GM12878 (cell line): ENCODE measurements at regions not wholly inside any gene's neighbourhood (a gene's known extent, or its start where the extent isn't known, plus 50 kb on each side); places are given as distances from the start of the nearest gene placed in this dataset.

Experiments
- ATAC-seq: fragments of 200-7000 bp; cut with Tn5 transposase; 3 replicates; pipeline ENCODE4 v1.9.1; 2020; ENCODE audit warnings: mild to moderate bottlenecking, moderate library complexity
- BruUV-seq: library from RNA; stranded (reverse); fragments of 400-500 nt; replicated peaks from 2 replicates; lab custom pipeline; 2021; lab: Mats Ljungman, UMichigan
- CTCF ChIA-PET: fragments of 300-600 bp; sonication (Branson Sonifier 250); formaldehyde crosslinking; extraction: SDS; loops from one replicate; lab custom pipeline; 2021; ENCODE audit warnings: inconsistent platforms; lab: Yijun Ruan, JAX
- POLR2A ChIA-PET: fragments of 350-600 bp; formaldehyde crosslinking; extraction: SDS; loops from one replicate; lab custom pipeline; 2021; ENCODE audit warnings: inconsistent platforms; lab: Charles Lee
- RAD21 ChIA-PET: fragments of 300-600 bp; sonication (Branson Sonifier 250); formaldehyde crosslinking; loops from one replicate; lab custom pipeline; 2023; ENCODE audit warnings: antibody characterized with exemption; ENCODE audit not compliant: unreplicated experiment; lab: Charles Lee
- SMC1A ChIA-PET: fragments of 300-600 bp; sonication (Branson Sonifier 250); formaldehyde crosslinking; loops from one replicate; lab custom pipeline; 2023; ENCODE audit not compliant: unreplicated experiment, uncharacterized antibody; lab: Charles Lee
- DNase-seq: peaks from one replicate; pipeline ENCODE4 v3.0.0-alpha.2; 2011; ENCODE audit warnings: low read depth, low spot score
- FAIRE-seq: peaks from 3 replicates; lab custom pipeline; 2011; peaks lifted over from hg19 to GRCh38; lab: Jason Lieb, UNC
- H2AFZ ChIP-seq: 2 replicates; pipeline ENCODE4 v1.6.0; 2011; ENCODE audit warnings: low read depth, low read length, control low read depth; ENCODE audit not compliant: control insufficient read depth
- H3K27ac ChIP-seq: 2 replicates; pipeline ENCODE4 v1.5.1; 2011; ENCODE audit warnings: control low read depth; ENCODE audit not compliant: control insufficient read depth, insufficient read depth
- H3K27me3 ChIP-seq, 2 experiments: replicated peaks in 1 of 2; 2 replicates each; pipeline versions ENCODE4 v1.6.0 to v1.6.1; 2011; ENCODE audit warnings: low read length in 1 of 2; ENCODE audit not compliant: control insufficient read depth in 2 of 2, insufficient read depth in 2 of 2
- H3K36me3 ChIP-seq, 2 experiments: 2 replicates each; pipeline ENCODE4 v1.5.1; 2011; ENCODE audit warnings: low read length in 1 of 2; ENCODE audit not compliant: control insufficient read depth in 2 of 2, insufficient read depth in 2 of 2
- H3K4me1 ChIP-seq: 2 replicates; pipeline ENCODE4 v1.6.1; 2011; ENCODE audit warnings: mild to moderate bottlenecking, low read length, moderate library complexity, mixed read lengths; ENCODE audit not compliant: control insufficient read depth, insufficient read depth
- H3K4me2 ChIP-seq: 2 replicates; pipeline ENCODE4 v1.6.0; 2011; ENCODE audit warnings: control low read depth; ENCODE audit not compliant: control insufficient read depth, insufficient read depth
- H3K4me3 ChIP-seq: fragments of 200-600 bp; sonication (generic); 2 replicates; pipeline ENCODE4 v1.5.1; 2016
- H3K79me2 ChIP-seq: 2 replicates; pipeline ENCODE4 v1.6.0; 2011; ENCODE audit warnings: low read length; ENCODE audit not compliant: control insufficient read depth, insufficient read depth
- H3K9ac ChIP-seq: 2 replicates; pipeline ENCODE4 v1.8.0; 2011; ENCODE audit warnings: low read length, control low read depth, mixed read lengths; ENCODE audit not compliant: control insufficient read depth, insufficient read depth
- H3K9me3 ChIP-seq: replicated peaks from 3 replicates; pipeline ENCODE4 v1.5.1; 2011; ENCODE audit warnings: mild to moderate bottlenecking, low read length; ENCODE audit not compliant: control insufficient read depth, insufficient read depth
- H4K20me1 ChIP-seq: 2 replicates; pipeline ENCODE4 v1.6.0; 2011; ENCODE audit not compliant: control insufficient read depth, insufficient read depth
- CHD4 ChIP-seq: fragments of 200-600 bp; sonication (generic); IDR thresholded peaks from 2 replicates; pipeline ENCODE4 v1.6.1; 2016; ENCODE audit warnings: mild to moderate bottlenecking
- CREB1 ChIP-seq: IDR thresholded peaks from 2 replicates; pipeline ENCODE4 v1.6.1; 2012; ENCODE audit warnings: low read depth, mild to moderate bottlenecking, inconsistent platforms
- HSF1 ChIP-seq: fragments of 150-350 bp; IDR thresholded peaks from 2 replicates; pipeline ENCODE4 v1.6.1; 2014; ENCODE audit warnings: mild to moderate bottlenecking, low read depth, low read length
- KAT2A ChIP-seq: conservative IDR thresholded peaks from 2 replicates; pipeline ENCODE4 v1.6.1; 2011; ENCODE audit warnings: low read depth, low read length; ENCODE audit not compliant: control insufficient read depth
- NR2C1 ChIP-seq: fragments of 450-650 bp; IDR thresholded peaks from 2 replicates; pipeline ENCODE4 v1.6.1; 2017; ENCODE audit warnings: antibody characterized with exemption, mild to moderate bottlenecking, moderate library complexity
- RCOR1 ChIP-seq: conservative IDR thresholded peaks from 2 replicates; pipeline ENCODE4 v1.6.1; 2012; ENCODE audit warnings: low read depth, low read length, improper control_type of control experiment
- REST ChIP-seq: IDR thresholded peaks from 2 replicates; pipeline ENCODE4 v1.6.1; 2012; ENCODE audit warnings: mild to moderate bottlenecking, low read depth, low read length
- SIX5 ChIP-seq: IDR thresholded peaks from 2 replicates; pipeline ENCODE4 v1.6.1; 2011; ENCODE audit warnings: mild to moderate bottlenecking, low read depth, low read length, moderate library complexity; ENCODE audit not compliant: severe bottlenecking
- SREBF1 ChIP-seq: IDR thresholded peaks from 2 replicates; pipeline ENCODE4 v1.6.1; 2012; ENCODE audit warnings: mild to moderate bottlenecking, low read length
- TCF3 ChIP-seq: IDR thresholded peaks from 2 replicates; pipeline ENCODE4 v1.6.1; 2012; ENCODE audit warnings: low read depth, mild to moderate bottlenecking, low read length, borderline replicate concordance; ENCODE audit not compliant: insufficient read depth
- YBX1 ChIP-seq: fragments of 450-650 bp; IDR thresholded peaks from 2 replicates; pipeline ENCODE4 v1.6.1; 2016; ENCODE audit warnings: antibody characterized with exemption
- ZBTB33 ChIP-seq: fragments of 450-650 bp; IDR thresholded peaks from 2 replicates; pipeline ENCODE4 v1.6.1; 2017; ENCODE audit warnings: mild to moderate bottlenecking
- ZNF274 ChIP-seq: IDR thresholded peaks from one replicate; pipeline ENCODE4 v1.8.0; 2011; ENCODE audit not compliant: insufficient read length, insufficient read depth
- ZZZ3 ChIP-seq: IDR thresholded peaks from 2 replicates; pipeline ENCODE4 v1.6.1; 2011; ENCODE audit warnings: low read depth; ENCODE audit not compliant: control insufficient read depth, insufficient read length
- in situ Hi-C: fragments of 300-500 bp; cut with MboI; formaldehyde crosslinking; loops from 9 replicates; pipeline ENCODE4 v1.14.3; 2018; ENCODE audit warnings: mixed read lengths
- intact Hi-C: fragments of 100-400 bp; cut with micrococcal nuclease; formaldehyde crosslinking; loops from one replicate; pipeline ENCODE4 v1.14.2; 2022; ENCODE audit not compliant: unreplicated experiment

DNA sequence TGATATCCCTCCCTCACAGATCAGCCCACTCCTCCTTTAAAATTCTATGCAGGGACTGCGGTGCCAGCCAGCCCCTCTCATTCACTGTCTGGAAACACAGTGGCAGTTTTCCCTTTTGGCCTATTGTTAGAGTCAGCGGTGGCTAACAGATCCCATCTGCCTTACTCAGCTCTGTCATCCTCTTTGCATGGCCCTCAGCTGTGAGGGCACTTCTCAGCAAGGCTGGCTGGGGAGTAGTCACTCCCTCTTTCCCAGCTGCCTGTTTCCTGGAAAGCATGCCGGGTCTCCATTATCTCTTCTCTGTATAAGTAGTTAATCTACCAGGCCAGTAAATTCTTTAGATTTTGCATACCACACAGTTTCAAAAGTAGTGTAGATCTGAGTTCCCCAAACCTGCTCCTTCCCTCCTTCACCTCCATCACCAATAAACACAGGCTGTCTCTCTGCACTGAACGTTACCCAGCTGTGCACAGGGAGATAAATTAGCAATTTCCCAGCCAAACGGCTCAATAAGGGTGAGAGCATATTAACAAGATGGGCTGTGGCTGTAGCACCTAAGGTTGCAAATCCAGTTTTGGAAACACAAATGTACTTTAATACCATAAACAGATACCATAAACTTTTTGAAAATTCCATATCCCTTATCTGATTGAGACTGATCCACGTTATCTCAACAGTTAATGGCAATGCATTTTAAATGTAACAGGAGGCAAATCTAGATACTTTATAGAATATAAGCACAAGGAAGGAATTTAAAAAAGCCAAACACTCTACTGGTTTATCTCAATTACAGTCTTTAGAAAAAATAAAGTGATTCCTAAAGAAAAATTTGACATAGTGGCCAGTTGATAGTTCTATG is 229.3 kb downstream of the ANKRD50 start (continued):
- TF ChIP-seq TCF3 (no peak), RCOR1 (no peak), ZBTB33 (no peak), CREB1 (no peak)

DNA sequence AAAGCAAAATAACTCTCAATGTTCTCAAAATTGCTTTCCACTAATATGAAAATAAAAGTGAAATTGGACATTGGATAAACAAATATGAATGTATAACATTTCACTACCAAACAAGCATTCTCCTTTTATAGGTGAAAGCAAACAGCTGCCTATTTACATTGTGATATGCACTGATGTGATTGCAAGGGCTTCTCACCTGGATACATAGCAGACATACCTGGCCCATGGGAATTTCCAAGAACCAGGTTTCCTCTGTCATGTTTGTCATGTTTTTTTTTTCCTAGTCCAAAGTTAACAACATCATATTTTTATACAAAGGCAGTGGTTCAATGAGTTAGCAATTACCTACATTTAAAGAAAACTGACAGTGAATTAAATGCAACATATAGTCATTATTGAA is 228.5 kb downstream of the ANKRD50 start:
- no peak overlapping the region for H3K4me2 ChIP-seq
- ChIA-PET RAD21 (no interaction called here), POLR2A (no interaction called here), SMC1A (no interaction called here), CTCF (interaction anchor here (0.6 kb wide), 1 partner anchor 802 kb away, joined by 3 read pairs; no protein-coding TSS in a partner anchor)
- H3K79me2 ChIP-seq: no peaks in the 10 kb centered on the region
- no peaks in the 10 kb centered on the region for H4K20me1 ChIP-seq
- no peaks in the 10 kb centered on the region for H3K36me3 ChIP-seq
- intact Hi-C loops: no loop called here
- FAIRE-seq: no peak
- no peak overlapping the region for H3K4me3 ChIP-seq
- H3K9ac ChIP-seq: no peak overlapping the region
- H3K27ac ChIP-seq: no peak overlapping the region
- ATAC-seq: no peak
- H3K9me3 ChIP-seq: no peaks in the 10 kb centered on the region
- no peak for DNase-seq
- no peaks in the 10 kb centered on the region for H3K4me1 ChIP-seq
- in situ Hi-C loops: no loop called here
- no TSS peak for BruUV-seq
- no peaks in the 10 kb centered on the region for H3K27me3 ChIP-seq
- H2AFZ ChIP-seq: no peak overlapping the region
- TF ChIP-seq REST (no peak), KAT2A (no peak), ZNF274 (no peak), CHD4 (no peak), NR2C1 (no peak), SIX5 (no peak), SREBF1 (no peak), YBX1 (no peak), ZZZ3 (no peak), HSF1 (no peak)
